ES-I3 (cell line): ENCODE measurements at regions not wholly inside any gene's neighbourhood (a gene's known extent, or its start where the extent isn't known, plus 50 kb on each side); places are given as distances from the start of the nearest gene placed in this dataset.
"Not testable (repeated sequence)": the region's sequence is repeated elsewhere in the genome, so short reads cannot be mapped to it uniquely, and the experiment has no call there.

Source experiments
- H3K36me3 ChIP-seq: 2 replicates; pipeline ENCODE4 v1.6.1; 2013; ENCODE audit warnings: mild to moderate bottlenecking, low read length, control low read depth, moderate library complexity; ENCODE audit not compliant: insufficient read depth
- H3K4me1 ChIP-seq: 2 replicates; pipeline ENCODE4 v1.6.1; 2013; ENCODE audit warnings: mild to moderate bottlenecking, control low read depth, low read length; ENCODE audit not compliant: insufficient read depth
- H3K9ac ChIP-seq: 2 replicates; pipeline ENCODE4 v1.6.1; 2013; ENCODE audit warnings: low read depth, mild to moderate bottlenecking, low read length, moderate library complexity
- H3K9me3 ChIP-seq: 2 replicates; pipeline ENCODE4 v1.6.1; 2013; ENCODE audit warnings: mild to moderate bottlenecking, low read length, moderate library complexity; ENCODE audit not compliant: control insufficient read depth, insufficient read depth

- no peaks in the 10 kb centered on the region for H3K36me3 ChIP-seq
- H3K9ac ChIP-seq, result no peak overlapping the region
- no peaks in the 10 kb centered on the region for H3K9me3 ChIP-seq
- no peaks in the 10 kb centered on the region for H3K4me1 ChIP-seq
Observed at GRCh38 chr2:53366543-53366942, 401.1 kb upstream of the CHAC2 start.

DNA sequence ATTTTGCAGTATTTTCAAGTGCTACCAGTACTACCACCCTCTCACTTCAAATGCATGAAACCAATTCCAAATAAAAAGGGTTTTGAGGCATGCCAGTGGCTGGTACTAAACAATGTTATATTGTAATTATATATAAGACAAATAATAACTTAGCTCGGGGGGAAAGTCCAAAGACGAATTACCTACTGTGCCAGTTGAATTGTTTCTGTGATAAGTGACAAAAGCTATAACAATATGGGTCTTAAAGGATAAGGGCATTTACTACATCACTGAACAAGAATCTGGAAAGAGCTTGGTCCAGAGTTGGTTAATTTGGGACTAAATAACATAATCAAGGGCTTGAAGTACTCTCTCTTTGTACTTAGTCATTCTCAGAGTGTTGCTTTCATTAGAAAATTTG lies 404.7 kb upstream of the CHAC2 start:
- Histone ChIP-seq H3K4me1 (no peaks in the 10 kb centered on the region), H3K9ac (no peak overlapping the region), H3K9me3 (peaks cover 3% of the 10 kb centered on the region), H3K36me3 (no peaks in the 10 kb centered on the region)

GRCh38 chr2:53356291-53356905 lies 411.2 kb upstream of the CHAC2 start:
- Histone ChIP-seq H3K4me1 (peaks cover 5% of the 10 kb centered on the region; the same call in 1 of the 2 replicates), H3K9me3 (peaks cover 3% of the 10 kb centered on the region), H3K36me3 (no peaks in the 10 kb centered on the region), H3K9ac (no peak overlapping the region)

DNA sequence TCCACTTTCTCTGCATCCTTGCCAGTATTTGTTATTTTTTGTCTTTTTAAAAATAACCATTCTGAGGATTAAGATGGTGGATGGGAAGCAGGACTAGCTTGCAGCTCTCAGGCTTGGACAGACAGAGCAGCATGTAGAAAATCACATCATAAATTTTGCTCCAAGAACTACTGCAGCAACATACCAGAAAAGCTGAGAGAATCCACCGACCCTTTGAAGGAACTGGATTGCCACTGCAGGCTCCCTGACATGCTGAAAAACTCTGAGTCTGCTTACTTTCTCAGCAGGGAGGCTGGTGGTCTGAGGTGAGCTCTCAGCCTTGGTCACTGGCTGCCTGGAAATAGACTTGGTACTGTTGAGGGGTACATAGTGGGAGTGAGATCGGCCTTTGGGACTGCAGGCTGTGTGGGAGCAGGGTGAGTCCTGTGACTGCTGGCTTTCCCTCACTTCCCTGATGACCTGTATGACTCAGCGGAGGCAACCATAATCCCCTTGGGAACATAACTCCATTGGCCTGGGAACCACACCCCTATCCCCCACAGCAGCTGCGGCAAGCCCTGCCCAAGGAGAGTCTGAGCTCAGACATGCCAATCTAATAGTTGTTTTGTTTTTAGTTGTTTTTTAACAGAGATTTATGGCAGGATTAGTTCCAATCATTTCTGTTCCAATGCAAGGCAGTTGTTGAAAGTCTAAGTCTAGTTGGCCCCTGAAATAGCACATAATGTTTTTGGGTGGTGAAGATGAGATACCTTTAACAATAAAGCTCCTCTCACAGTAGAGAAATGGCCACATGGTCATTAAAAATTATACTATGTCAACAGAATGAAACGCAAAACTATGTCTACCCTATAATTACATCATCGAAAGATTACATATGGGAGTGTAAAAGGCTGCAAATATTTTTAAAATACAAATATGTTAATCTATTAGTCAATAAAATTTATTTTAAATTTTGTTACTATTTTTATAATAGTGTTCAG lies 414.2 kb upstream of the CHAC2 start:
- H3K4me1 ChIP-seq, result peaks cover 5% of the 10 kb centered on the region; the same call in 1 of the 2 replicates
- H3K9me3 ChIP-seq, result no peaks in the 10 kb centered on the region; the same call in 1 of the 2 replicates
- H3K36me3 ChIP-seq, result no peaks in the 10 kb centered on the region
- no peak overlapping the region for H3K9ac ChIP-seq

DNA sequence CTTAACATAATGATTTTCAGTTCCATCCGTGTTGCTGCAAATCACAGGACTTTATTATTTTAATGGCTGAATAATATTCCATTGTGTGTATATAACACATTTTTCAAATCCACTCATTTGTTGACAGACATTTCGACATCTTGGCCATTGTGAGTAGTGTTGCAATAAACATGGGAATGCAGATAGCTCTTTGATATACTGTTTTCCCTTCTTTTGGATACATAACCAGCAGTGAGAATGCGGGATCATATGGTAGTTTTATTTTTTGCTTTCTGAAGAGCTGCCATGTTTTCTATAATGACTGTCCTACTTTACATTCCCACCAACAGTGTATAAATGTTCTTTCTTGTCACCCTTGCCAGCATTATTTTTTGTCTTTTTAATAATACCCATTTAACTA lies 420.3 kb upstream of the CHAC2 start:
- Histone ChIP-seq H3K9ac (no peak overlapping the region), H3K4me1 (no peaks in the 10 kb centered on the region), H3K9me3 (no peaks in the 10 kb centered on the region), H3K36me3 (no peaks in the 10 kb centered on the region)

DNA sequence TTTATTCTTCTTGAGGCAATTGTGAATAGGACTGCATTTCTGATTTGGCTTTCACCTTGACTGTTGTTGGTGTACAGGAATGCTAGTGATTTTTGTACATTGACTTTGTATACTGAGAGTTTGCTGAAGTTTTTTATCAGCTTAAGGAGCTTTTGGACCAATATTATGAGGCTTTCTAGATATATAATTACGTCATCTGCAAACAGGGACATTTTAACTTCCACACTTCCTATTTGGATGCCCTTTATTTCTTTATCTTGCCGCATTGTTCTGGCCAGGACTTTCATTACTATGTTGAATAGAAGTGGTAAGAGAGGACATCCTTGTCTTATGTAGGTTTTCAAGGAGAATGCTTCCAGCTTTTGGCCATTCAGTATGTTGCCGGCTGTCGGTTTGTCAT lies 425.4 kb upstream of the CHAC2 start:
- H3K36me3 ChIP-seq, result no peaks in the 10 kb centered on the region
- no peaks in the 10 kb centered on the region for H3K9me3 ChIP-seq
- no peaks in the 10 kb centered on the region for H3K4me1 ChIP-seq
- H3K9ac ChIP-seq, result no peak overlapping the region

DNA sequence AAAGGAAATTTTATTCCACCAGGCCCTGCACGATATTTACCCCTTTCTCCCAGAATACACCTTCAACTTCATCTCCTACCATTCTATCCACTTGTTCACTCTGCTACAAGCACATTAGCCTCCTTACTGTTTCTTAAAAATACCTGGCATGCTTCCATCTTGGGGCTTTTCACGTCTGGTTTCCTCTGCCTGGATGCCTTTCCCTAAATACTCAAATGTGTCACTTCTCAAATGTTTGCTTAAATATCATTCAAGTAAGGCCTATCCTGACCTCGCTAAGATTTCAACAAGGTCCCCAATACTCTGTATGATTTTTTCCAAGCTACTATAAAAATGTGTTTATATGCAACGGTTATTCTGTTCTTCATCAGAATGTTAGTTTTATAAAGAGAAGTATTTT lies 433.0 kb upstream of the CHAC2 start:
- Histone ChIP-seq H3K36me3 (no peaks in the 10 kb centered on the region), H3K9me3 (no peaks in the 10 kb centered on the region), H3K4me1 (no peaks in the 10 kb centered on the region), H3K9ac (no peak overlapping the region)

DNA sequence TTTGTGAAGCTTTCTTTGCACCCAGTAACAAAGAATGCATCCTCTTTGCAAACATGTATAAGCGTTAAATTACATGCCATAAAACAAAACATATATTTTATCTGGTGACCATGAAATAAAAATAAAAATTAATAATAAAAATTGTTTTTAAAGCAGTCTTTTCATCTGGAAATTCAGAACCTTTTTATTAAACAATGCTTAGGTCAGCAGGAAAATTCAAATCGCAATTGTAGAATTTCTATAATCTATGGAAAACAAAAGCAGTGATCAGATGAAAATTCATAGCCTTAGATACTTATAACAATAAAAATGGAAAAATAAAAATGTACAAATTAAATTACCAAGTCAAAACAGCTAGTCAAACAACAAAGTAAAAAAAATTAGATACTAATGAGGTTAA lies 435.9 kb upstream of the CHAC2 start:
- no peaks in the 10 kb centered on the region for H3K36me3 ChIP-seq
- H3K9me3 ChIP-seq, result no peaks in the 10 kb centered on the region
- H3K4me1 ChIP-seq, result no peaks in the 10 kb centered on the region
- no peak overlapping the region for H3K9ac ChIP-seq

- H3K36me3 ChIP-seq, result no peaks in the 10 kb centered on the region
Observed at GRCh38 chr2:53317861-53318260, 449.7 kb upstream of the CHAC2 start.

DNA sequence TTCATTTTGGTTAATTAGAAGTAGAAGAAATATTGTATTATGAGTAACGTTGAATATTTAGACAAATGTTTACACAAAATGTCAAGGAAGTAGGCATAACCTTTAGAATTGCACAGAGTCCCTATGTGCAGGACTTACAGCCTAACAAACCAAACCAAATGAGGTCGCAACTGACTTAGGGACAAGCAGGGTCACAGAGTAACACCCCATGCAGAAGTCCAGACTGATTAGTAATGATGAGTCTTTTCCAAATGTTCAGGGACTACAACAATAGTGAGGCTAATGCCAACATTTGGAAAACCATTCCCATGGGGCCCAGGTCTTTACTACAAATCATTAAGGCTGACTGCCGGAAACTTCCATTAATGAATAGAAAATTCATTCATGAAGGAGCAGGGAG lies 452.5 kb upstream of the CHAC2 start:
- no peak overlapping the region for H3K9ac ChIP-seq
- H3K36me3 ChIP-seq, result no peaks in the 10 kb centered on the region
- no peaks in the 10 kb centered on the region for H3K9me3 ChIP-seq
- H3K4me1 ChIP-seq, result no peaks in the 10 kb centered on the region; the same call in 1 of the 2 replicates

More at GRCh38 chr2:53317861-53318260, 449.7 kb upstream of the CHAC2 start:
- Histone ChIP-seq H3K9ac (no peak overlapping the region), H3K9me3 (no peaks in the 10 kb centered on the region), H3K4me1 (no peaks in the 10 kb centered on the region; the same call in 1 of the 2 replicates)

DNA sequence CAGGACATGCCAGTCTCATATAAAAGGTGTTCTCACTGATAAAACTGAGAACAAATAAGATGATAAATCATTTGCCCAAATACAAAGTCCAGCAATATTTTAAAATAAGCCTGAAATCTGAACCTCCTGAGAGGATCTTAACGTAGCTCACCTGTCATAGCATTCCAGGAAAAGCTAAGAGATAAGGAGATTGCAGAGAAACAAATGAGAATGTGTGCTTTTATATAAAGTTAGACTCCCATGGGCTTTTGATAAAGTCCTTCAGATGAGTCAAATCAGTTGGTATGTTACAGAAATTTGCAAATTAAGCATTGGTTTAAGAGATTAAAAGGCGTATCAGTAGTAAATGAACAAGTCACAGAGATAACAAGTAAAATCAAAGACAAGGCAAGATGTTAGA lies 452.9 kb upstream of the CHAC2 start:
- H3K9ac ChIP-seq, result no peak overlapping the region

GRCh38 chr2:53313644-53314043 lies 454.0 kb upstream of the CHAC2 start:
- not testable (repeated sequence) for H3K9me3 ChIP-seq, H3K36me3 ChIP-seq, H3K4me1 ChIP-seq, H3K9ac ChIP-seq

More for the DNA sequence above, 452.9 kb upstream of the CHAC2 start:
- H3K9me3 ChIP-seq, result no peaks in the 10 kb centered on the region
- H3K4me1 ChIP-seq, result no peaks in the 10 kb centered on the region; the same call in 1 of the 2 replicates
- no peaks in the 10 kb centered on the region for H3K36me3 ChIP-seq

DNA sequence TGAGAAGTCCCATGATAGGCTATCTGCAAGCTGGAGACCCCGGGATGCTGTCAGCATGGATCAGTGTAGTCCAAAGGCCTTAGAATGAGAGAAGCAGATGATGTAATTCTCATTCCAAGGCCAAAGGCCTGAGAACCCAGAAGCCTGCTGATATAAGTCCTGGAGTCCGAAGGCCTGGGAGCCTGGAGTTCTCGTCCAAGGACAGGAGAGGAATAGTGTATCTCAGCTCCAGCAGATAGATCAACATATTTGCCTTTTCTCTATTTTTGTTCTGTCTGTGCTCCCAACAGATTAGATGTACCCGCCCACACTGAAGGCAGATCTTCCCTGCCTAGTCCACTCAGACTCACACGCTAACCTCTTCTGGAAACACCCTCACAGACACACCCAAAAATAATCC lies 454.9 kb upstream of the CHAC2 start:
- Histone ChIP-seq H3K4me1 (no peaks in the 10 kb centered on the region; the same call in 1 of the 2 replicates), H3K36me3 (no peaks in the 10 kb centered on the region), H3K9me3 (no peaks in the 10 kb centered on the region), H3K9ac (no peak overlapping the region)

DNA sequence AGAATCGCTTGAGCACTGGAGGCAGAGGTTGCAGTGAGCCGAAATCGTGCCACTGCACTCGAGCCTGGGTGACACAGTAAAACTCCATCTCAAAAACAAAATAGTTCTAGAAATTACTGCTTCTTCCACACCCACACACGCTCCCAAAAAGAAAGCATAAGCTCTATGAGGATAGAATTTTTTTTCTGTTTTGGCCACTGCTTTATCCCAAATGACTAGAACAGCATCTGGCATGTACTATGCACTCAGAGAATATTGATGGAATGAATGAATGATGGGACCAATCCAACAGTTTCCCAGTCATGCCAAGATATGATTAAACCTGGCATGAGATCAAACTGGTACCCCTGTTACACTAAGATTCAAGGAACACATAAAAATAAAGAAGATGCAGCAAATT lies 455.4 kb upstream of the CHAC2 start:
- Histone ChIP-seq H3K36me3 (no peaks in the 10 kb centered on the region), H3K9ac (no peak overlapping the region), H3K4me1 (no peaks in the 10 kb centered on the region; the same call in 1 of the 2 replicates), H3K9me3 (no peaks in the 10 kb centered on the region)
